GM12878 (cell line): ENCODE measurements at regions not wholly inside any gene's neighbourhood (a gene's known extent, or its start where the extent isn't known, plus 50 kb on each side); places are given as distances from the start of the nearest gene placed in this dataset.

Experiments used
- ATF7 ChIP-seq: fragments of 450-650 bp; IDR thresholded peaks from 2 replicates; pipeline ENCODE4 v1.6.1; 2016; ENCODE audit warnings: low read depth, mild to moderate bottlenecking
- FOS ChIP-seq: IDR thresholded peaks from 3 replicates; pipeline ENCODE4 v1.6.1; 2011; ENCODE audit warnings: borderline replicate concordance; ENCODE audit not compliant: insufficient read length; ENCODE audit errors: extremely low read depth
- RAD21 ChIP-seq: IDR thresholded peaks from 2 replicates; pipeline ENCODE4 v1.6.1; 2011; ENCODE audit warnings: mild to moderate bottlenecking, low read depth, low read length, moderate library complexity; ENCODE audit not compliant: insufficient read depth
- TF ChIP-seq, protein P1 (sequence below), 3 experiments: IDR thresholded peaks in 2 of 3; conservative IDR thresholded peaks in 1 of 3; 2 replicates each; pipeline ENCODE4 v1.5.1; 2011; ENCODE audit warnings: low read depth in 3 of 3, low read length in 3 of 3, mild to moderate bottlenecking in 3 of 3, control low read depth in 2 of 3, moderate library complexity in 2 of 3, inconsistent platforms in 1 of 3, mixed read lengths in 1 of 3; ENCODE audit not compliant: control insufficient read depth in 2 of 3, insufficient read depth in 1 of 3; ENCODE audit errors: extremely low read depth in 1 of 3

DNA sequence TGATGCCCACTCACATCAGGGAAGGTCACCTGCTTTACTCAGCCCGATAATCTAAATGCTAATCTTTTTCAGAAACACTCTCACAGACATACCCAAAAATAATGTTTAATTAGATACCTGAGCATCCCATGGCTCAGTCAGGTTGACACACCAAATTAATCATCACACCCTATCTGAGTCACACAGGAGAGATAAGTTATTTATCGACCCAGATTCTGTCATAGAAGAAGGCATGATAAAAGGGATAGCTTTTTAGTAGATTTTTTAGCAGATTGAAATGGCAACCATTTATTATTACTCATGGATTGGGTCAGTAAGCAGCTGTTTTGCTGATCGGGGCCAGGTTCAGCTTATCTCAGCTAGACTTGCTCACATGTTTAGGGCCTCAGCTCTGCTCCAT, 97.8 kb upstream of the TYRP1 start:
- TF ChIP-seq, protein P1, sequence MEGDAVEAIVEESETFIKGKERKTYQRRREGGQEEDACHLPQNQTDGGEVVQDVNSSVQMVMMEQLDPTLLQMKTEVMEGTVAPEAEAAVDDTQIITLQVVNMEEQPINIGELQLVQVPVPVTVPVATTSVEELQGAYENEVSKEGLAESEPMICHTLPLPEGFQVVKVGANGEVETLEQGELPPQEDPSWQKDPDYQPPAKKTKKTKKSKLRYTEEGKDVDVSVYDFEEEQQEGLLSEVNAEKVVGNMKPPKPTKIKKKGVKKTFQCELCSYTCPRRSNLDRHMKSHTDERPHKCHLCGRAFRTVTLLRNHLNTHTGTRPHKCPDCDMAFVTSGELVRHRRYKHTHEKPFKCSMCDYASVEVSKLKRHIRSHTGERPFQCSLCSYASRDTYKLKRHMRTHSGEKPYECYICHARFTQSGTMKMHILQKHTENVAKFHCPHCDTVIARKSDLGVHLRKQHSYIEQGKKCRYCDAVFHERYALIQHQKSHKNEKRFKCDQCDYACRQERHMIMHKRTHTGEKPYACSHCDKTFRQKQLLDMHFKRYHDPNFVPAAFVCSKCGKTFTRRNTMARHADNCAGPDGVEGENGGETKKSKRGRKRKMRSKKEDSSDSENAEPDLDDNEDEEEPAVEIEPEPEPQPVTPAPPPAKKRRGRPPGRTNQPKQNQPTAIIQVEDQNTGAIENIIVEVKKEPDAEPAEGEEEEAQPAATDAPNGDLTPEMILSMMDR (IDR thresholded peaks at IDR 0.05 in 2 of 3, conservative IDR thresholded peaks at IDR 0.05 in 1 of 3; ENCODE audit: control insufficient read depth in 2 of 3, extremely low read depth in 1 of 3, insufficient read depth in 1 of 3, low read depth in 3 of 3, low read length in 3 of 3), result no peak
- TF ChIP-seq RAD21 (no peak), FOS (no peak), ATF7 (no peak)
